Immature natural killer cell (primary cell): ENCODE measurements at regions not wholly inside any gene's neighbourhood (a gene's known extent, or its start where the extent isn't known, plus 50 kb on each side); places are given as distances from the start of the nearest gene placed in this dataset.
"Not testable (repeated sequence)": the region's sequence is repeated elsewhere in the genome, so short reads cannot be mapped to it uniquely, and the experiment has no call there.

Source experiments
- DNase-seq, 3 donors: peaks; one replicate each; pipeline ENCODE4 v3.0.0; 2022; ENCODE audit warnings: mixed read lengths in 1 of 3
- H3K27ac Mint-ChIP-seq, 6 donors: one replicate each; pipeline ENCODE4 v1.8.0; 2020; ENCODE audit warnings: mixed read lengths in 6 of 6, mild to moderate bottlenecking in 5 of 6, inconsistent platforms in 4 of 6, moderate library complexity in 3 of 6
- H3K27me3 Mint-ChIP-seq, 3 donors: one replicate each; pipeline ENCODE4 v1.8.0; 2020 to 2021; ENCODE audit warnings: low read depth in 3 of 3, mild to moderate bottlenecking in 3 of 3, mixed read lengths in 3 of 3, moderate library complexity in 3 of 3, inconsistent platforms in 1 of 3
- H3K36me3 Mint-ChIP-seq, 3 donors: one replicate each; pipeline ENCODE4 v1.8.0; 2020; ENCODE audit warnings: mixed read lengths in 3 of 3, inconsistent platforms in 2 of 3, mild to moderate bottlenecking in 2 of 3
- H3K4me1 Mint-ChIP-seq, 2 donors: one replicate each; pipeline ENCODE4 v1.8.0; 2020; ENCODE audit warnings: inconsistent platforms in 2 of 2, mild to moderate bottlenecking in 2 of 2, mixed read lengths in 2 of 2, moderate library complexity in 1 of 2
- H3K4me3 Mint-ChIP-seq, 5 donors: one replicate each; pipeline ENCODE4 v1.8.0; 2020; ENCODE audit warnings: mild to moderate bottlenecking in 5 of 5, mixed read lengths in 5 of 5, inconsistent platforms in 3 of 5, moderate library complexity in 3 of 5
- H3K9me3 Mint-ChIP-seq, 6 donors: one replicate each; pipeline ENCODE4 v1.8.0; 2020; ENCODE audit warnings: mild to moderate bottlenecking in 6 of 6, mixed read lengths in 6 of 6, inconsistent platforms in 4 of 6, moderate library complexity in 3 of 6

DNA sequence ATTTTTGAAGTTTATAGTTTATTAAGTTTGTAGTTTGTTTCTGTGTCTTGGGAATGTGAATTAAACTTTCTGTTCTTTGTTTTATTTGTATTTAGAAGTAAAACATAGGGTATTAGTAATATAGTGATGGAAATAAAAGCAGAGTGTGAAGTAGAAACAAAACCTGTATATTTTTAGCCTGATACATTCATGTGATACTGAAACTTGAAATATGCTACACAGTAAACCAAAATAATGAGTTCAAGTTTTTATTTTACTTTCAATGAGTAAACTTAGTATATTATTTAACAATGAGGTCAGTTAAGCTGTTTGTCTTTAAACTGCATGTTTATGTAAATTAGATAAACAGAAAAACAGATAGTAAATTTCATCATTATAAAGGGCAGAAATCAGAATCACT is 1592.6 kb downstream of the GRIK2 start:
- peaks cover 2 to 21% (median 5%) of the 10 kb centered on the region in 6 donors for H3K9me3 Mint-ChIP-seq
- peaks cover 0 to 2% (median 0%) of the 10 kb centered on the region in 3 donors for H3K27me3 Mint-ChIP-seq
- DNase-seq = no peak
- no peaks in the 10 kb centered on the region for H3K36me3 Mint-ChIP-seq
- no peak overlapping the region for H3K4me3 Mint-ChIP-seq
- H3K4me1 Mint-ChIP-seq = no peaks in the 10 kb centered on the region
- no peak overlapping the region for H3K27ac Mint-ChIP-seq

DNA sequence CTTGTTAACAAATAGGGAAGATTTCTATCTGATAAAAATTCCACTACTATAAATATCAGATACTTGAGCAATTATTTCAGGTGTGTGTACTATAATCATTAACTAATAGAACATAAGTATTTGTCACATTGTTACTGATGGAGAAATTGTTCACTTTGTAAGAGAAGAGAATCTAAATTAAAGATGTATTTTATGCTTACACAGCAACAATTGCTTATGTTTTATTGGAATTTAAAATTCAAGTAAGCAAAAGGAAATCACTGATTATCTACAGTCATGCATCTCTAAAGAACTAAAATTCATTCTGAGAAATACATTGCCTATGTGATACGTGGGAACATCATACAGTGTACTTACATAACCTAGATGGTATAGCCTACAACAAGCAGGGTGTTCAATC is 1590.8 kb downstream of the GRIK2 start:
- H3K27ac Mint-ChIP-seq = no peak overlapping the region
- H3K27me3 Mint-ChIP-seq = peaks cover 0 to 4% (median 2%) of the 10 kb centered on the region in 3 donors
- no peak for DNase-seq
- no peaks in the 10 kb centered on the region for H3K4me1 Mint-ChIP-seq
- H3K36me3 Mint-ChIP-seq = no peaks in the 10 kb centered on the region
- H3K4me3 Mint-ChIP-seq = no peak overlapping the region
- peaks cover 4 to 22% (median 8%) of the 10 kb centered on the region in 6 donors for H3K9me3 Mint-ChIP-seq

- H3K27ac Mint-ChIP-seq = no peak overlapping the region
- no peaks in the 10 kb centered on the region for H3K36me3 Mint-ChIP-seq
- peaks cover 10 to 41% (median 21%) of the 10 kb centered on the region in 6 donors for H3K9me3 Mint-ChIP-seq
- peaks cover 0 to 4% (median 2%) of the 10 kb centered on the region in 3 donors for H3K27me3 Mint-ChIP-seq
- no peak for DNase-seq
- no peaks in the 10 kb centered on the region for H3K4me1 Mint-ChIP-seq
- H3K4me3 Mint-ChIP-seq = no peak overlapping the region
These were observed 1588.0 kb downstream of the GRIK2 start for GRCh38 chr6:102981490-102982015.

- peaks cover 0 to 4% (median 2%) of the 10 kb centered on the region in 3 donors for H3K27me3 Mint-ChIP-seq
- no peak overlapping the region for H3K27ac Mint-ChIP-seq
- no peak for DNase-seq
- H3K9me3 Mint-ChIP-seq = peaks cover 10 to 47% (median 24%) of the 10 kb centered on the region in 6 donors
- H3K4me3 Mint-ChIP-seq = no peak overlapping the region
- no peaks in the 10 kb centered on the region for H3K4me1 Mint-ChIP-seq
- H3K36me3 Mint-ChIP-seq = no peaks in the 10 kb centered on the region
These were observed 1587.4 kb downstream of the GRIK2 start for GRCh38 chr6:102980951-102981350.

DNA sequence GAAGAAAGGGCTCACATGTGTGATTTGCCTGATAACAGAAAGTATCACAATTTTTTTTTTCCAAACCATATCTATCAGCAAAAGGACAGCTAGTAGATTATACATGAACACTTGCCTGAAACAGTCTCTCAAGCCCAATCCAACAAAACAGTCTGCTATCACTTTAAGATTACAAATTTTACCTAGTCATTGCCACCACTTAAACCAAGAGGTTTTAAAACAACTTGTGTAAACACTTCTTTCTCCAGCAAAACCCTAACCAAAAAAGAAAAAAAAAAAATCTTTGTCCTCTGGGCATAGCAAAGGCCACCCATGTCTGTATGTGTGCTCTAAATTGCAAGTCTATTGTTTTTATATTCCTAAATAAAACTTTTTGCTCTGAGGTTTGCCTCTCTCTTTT is 1568.4 kb downstream of the GRIK2 start:
- Mint-ChIP-seq H3K4me1 (no peaks in the 10 kb centered on the region), H3K4me3 (no peak overlapping the region), H3K36me3 (peaks cover 0 to 2% (median 0%) of the 10 kb centered on the region in 3 donors), H3K27ac (no peak overlapping the region), H3K27me3 (peaks cover 0 to 4% (median 3%) of the 10 kb centered on the region in 3 donors), H3K9me3 (peaks cover 0 to 38% (median 22%) of the 10 kb centered on the region in 6 donors)
- no peak for DNase-seq

GRCh38 chr6:102950967-102951366 is 1557.5 kb downstream of the GRIK2 start:
- no peak overlapping the region for H3K4me3 Mint-ChIP-seq

GRCh38 chr6:102944475-102944874 is 1551.0 kb downstream of the GRIK2 start:
- no peak overlapping the region for H3K4me3 Mint-ChIP-seq
- H3K36me3 Mint-ChIP-seq = no peaks in the 10 kb centered on the region
- no peak overlapping the region for H3K27ac Mint-ChIP-seq
- peaks cover 2 to 19% (median 12%) of the 10 kb centered on the region in 6 donors for H3K9me3 Mint-ChIP-seq
- DNase-seq = no peak
- peaks cover 0 to 1% (median 0%) of the 10 kb centered on the region in 3 donors for H3K27me3 Mint-ChIP-seq
- H3K4me1 Mint-ChIP-seq = no peaks in the 10 kb centered on the region

More at GRCh38 chr6:102950967-102951366, 1557.5 kb downstream of the GRIK2 start:
- DNase-seq = no peak
- H3K36me3 Mint-ChIP-seq = no peaks in the 10 kb centered on the region
- H3K9me3 Mint-ChIP-seq = peaks cover 0 to 15% (median 7%) of the 10 kb centered on the region in 6 donors
- no peak overlapping the region for H3K27ac Mint-ChIP-seq
- H3K4me1 Mint-ChIP-seq = no peaks in the 10 kb centered on the region
- H3K27me3 Mint-ChIP-seq = no peaks in the 10 kb centered on the region

DNA sequence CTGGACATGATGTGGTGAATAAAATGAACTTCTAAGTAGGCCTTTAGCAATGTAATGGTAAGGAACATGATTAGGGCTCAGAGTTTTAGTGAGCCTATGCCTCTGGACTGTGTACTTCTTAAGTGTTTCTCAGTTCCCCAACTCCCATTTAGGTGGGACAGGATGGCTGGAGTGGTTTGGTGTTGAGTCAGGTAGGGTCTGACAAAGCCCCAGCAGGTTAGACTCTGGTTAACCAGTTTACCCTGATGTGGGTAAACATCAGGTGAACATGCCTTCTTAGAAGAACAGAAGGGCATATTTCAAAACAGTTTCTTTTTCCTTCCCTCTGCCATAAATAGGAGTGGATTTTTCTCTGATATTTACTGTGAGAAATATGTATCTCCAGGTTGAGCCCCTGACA is 1548.7 kb downstream of the GRIK2 start:
- H3K4me1 Mint-ChIP-seq = no peaks in the 10 kb centered on the region
- H3K4me3 Mint-ChIP-seq = no peak overlapping the region
- H3K27me3 Mint-ChIP-seq = peaks cover 0 to 1% (median 0%) of the 10 kb centered on the region in 3 donors
- H3K27ac Mint-ChIP-seq = no peak overlapping the region
- no peak for DNase-seq
- no peaks in the 10 kb centered on the region for H3K36me3 Mint-ChIP-seq
- H3K9me3 Mint-ChIP-seq = peaks cover 0 to 28% (median 15%) of the 10 kb centered on the region in 6 donors

- no peak overlapping the region for H3K4me3 Mint-ChIP-seq
- peaks cover 0 to 36% (median 12%) of the 10 kb centered on the region in 6 donors for H3K9me3 Mint-ChIP-seq
- DNase-seq = no peak
- H3K36me3 Mint-ChIP-seq = no peaks in the 10 kb centered on the region
- no peak overlapping the region for H3K27ac Mint-ChIP-seq
- no peaks in the 10 kb centered on the region for H3K4me1 Mint-ChIP-seq
- peaks cover 0 to 1% (median 0%) of the 10 kb centered on the region in 3 donors for H3K27me3 Mint-ChIP-seq
These were observed 1543.5 kb downstream of the GRIK2 start for GRCh38 chr6:102936959-102937358.

DNA sequence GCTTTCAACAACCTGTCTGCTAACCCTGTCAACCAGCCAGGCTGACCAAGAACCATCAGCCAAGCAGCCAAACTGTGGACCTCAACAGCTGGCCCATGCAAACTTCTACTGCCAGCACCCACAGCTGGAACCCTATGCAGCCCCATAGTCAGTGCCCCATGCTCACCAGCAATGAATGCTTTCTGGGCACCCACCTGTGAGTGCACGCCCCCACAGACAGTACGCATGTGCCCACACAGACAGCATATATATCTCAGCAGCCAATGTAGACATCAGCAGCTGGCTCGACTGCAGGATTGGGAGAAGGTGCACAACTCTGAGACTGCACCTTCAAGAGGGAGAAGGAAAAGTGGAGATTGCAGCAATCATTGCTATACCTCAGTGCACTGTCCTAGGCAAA is 1534.6 kb downstream of the GRIK2 start:
- peaks cover 0 to 47% (median 17%) of the 10 kb centered on the region in 6 donors for H3K9me3 Mint-ChIP-seq
- H3K27me3 Mint-ChIP-seq = no peaks in the 10 kb centered on the region
- H3K4me3 Mint-ChIP-seq = no peak overlapping the region
- no peaks in the 10 kb centered on the region for H3K36me3 Mint-ChIP-seq
- H3K4me1 Mint-ChIP-seq = no peaks in the 10 kb centered on the region
- DNase-seq = no peak
- no peak overlapping the region for H3K27ac Mint-ChIP-seq

- no peak for DNase-seq
- H3K36me3 Mint-ChIP-seq = peaks cover 0 to 7% (median 0%) of the 10 kb centered on the region in 3 donors
- H3K27me3 Mint-ChIP-seq = peaks cover 0 to 5% (median 2%) of the 10 kb centered on the region in 3 donors
- no peaks in the 10 kb centered on the region for H3K4me1 Mint-ChIP-seq
- no peak overlapping the region for H3K27ac Mint-ChIP-seq
- peaks cover 6 to 42% (median 23%) of the 10 kb centered on the region in 6 donors for H3K9me3 Mint-ChIP-seq
- H3K4me3 Mint-ChIP-seq = no peak overlapping the region
These were observed 1524.7 kb downstream of the GRIK2 start for GRCh38 chr6:102918161-102918560.

- DNase-seq = no peak
- no peak overlapping the region for H3K27ac Mint-ChIP-seq
- H3K4me3 Mint-ChIP-seq = no peak overlapping the region
- peaks cover 0 to 2% (median 2%) of the 10 kb centered on the region in 3 donors for H3K27me3 Mint-ChIP-seq
- no peaks in the 10 kb centered on the region for H3K4me1 Mint-ChIP-seq
- H3K9me3 Mint-ChIP-seq = peaks cover 2 to 24% (median 14%) of the 10 kb centered on the region in 6 donors
- H3K36me3 Mint-ChIP-seq = no peaks in the 10 kb centered on the region
These were observed 1518.1 kb downstream of the GRIK2 start for GRCh38 chr6:102911571-102911970.

GRCh38 chr6:102910701-102911139 is 1517.2 kb downstream of the GRIK2 start:
- H3K4me3 Mint-ChIP-seq, H3K27ac Mint-ChIP-seq, H3K4me1 Mint-ChIP-seq, DNase-seq, H3K36me3 Mint-ChIP-seq, H3K27me3 Mint-ChIP-seq: not testable (repeated sequence)
- peaks cover 6 to 24% (median 12%) of the 10 kb centered on the region in 6 donors for H3K9me3 Mint-ChIP-seq

DNA sequence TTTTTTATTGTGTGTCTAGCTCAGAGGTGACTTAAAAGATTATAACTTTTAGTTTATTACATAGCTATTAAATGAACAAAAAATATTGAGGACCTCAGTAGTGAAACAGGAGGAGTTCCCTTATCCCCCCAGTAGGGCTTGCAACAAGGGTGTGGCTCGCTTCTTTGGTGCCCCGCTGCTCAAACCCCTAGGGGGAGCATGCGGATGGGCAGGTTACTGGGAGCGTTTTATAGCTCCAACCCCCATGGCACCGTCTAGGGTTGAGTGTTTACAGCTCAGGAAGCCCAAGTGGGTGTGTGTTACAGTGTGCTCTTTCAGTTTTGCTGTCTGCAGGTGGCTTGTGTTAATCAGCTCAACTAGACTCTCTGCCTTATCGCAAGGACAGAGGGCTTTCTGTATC is 1513.7 kb downstream of the GRIK2 start:
- no peak overlapping the region for H3K4me3 Mint-ChIP-seq
- H3K9me3 Mint-ChIP-seq = peaks cover 6 to 27% (median 16%) of the 10 kb centered on the region in 6 donors
- peaks cover 0 to 4% (median 0%) of the 10 kb centered on the region in 3 donors for H3K36me3 Mint-ChIP-seq
- H3K27ac Mint-ChIP-seq = no peak overlapping the region
- no peak for DNase-seq
- H3K27me3 Mint-ChIP-seq = no peaks in the 10 kb centered on the region
- H3K4me1 Mint-ChIP-seq = no peaks in the 10 kb centered on the region

- Mint-ChIP-seq H3K4me3 (no peak overlapping the region), H3K4me1 (no peaks in the 10 kb centered on the region), H3K27me3 (no peaks in the 10 kb centered on the region), H3K9me3 (peaks cover 13 to 39% (median 19%) of the 10 kb centered on the region in 6 donors), H3K36me3 (peaks cover 0 to 4% (median 4%) of the 10 kb centered on the region in 3 donors), H3K27ac (no peak overlapping the region)
- no peak for DNase-seq
These were observed 1509.0 kb downstream of the GRIK2 start for GRCh38 chr6:102902471-102902870.
